PC-3 (cell line): ENCODE measurements at regions not wholly inside any gene's neighbourhood (a gene's known extent, or its start where the extent isn't known, plus 50 kb on each side); places are given as distances from the start of the nearest gene placed in this dataset.

ENCODE experiments used
- ATAC-seq: fragments of 200-7000 bp; cut with Tn5 transposase; 2 replicates; pipeline ENCODE4 v1.9.1; 2020; ENCODE audit warnings: mild to moderate bottlenecking, moderate library complexity
- BruUV-seq: library from RNA; stranded (reverse); fragments of 400-500 nt; replicated peaks from 2 replicates; lab custom pipeline; 2021; lab: Mats Ljungman, UMichigan
- CTCF ChIA-PET: fragments of 300-600 bp; sonication (Branson Sonifier 250); formaldehyde crosslinking; loops from one replicate; lab custom pipeline; 2022; ENCODE audit warnings: antibody characterized with exemption; lab: Charles Lee
- POLR2A ChIA-PET: fragments of 300-600 bp; sonication (Branson Sonifier 250); formaldehyde crosslinking; loops from one replicate; lab custom pipeline; 2022; ENCODE audit warnings: antibody characterized with exemption; ENCODE audit not compliant: unreplicated experiment; lab: Charles Lee
- DNase-seq: peaks from one replicate; pipeline ENCODE4 v3.0.0-alpha.2; 2015
- H2AFZ ChIP-seq: fragments of 300-600 bp; sonication (generic); 2 replicates; pipeline ENCODE4 v1.6.0; 2016; ENCODE audit warnings: antibody characterized with exemption, low read length
- H3F3A ChIP-seq: fragments of 300-600 bp; sonication (generic); one replicate; pipeline ENCODE4 v1.6.0; 2017; ENCODE audit warnings: antibody characterized with exemption, low read length, control low read depth, mild to moderate bottlenecking; ENCODE audit not compliant: unreplicated experiment
- H3K27ac ChIP-seq: fragments of 300-600 bp; sonication (generic); 2 replicates; pipeline ENCODE4 v1.5.1; 2016; ENCODE audit warnings: mild to moderate bottlenecking, low read length
- H3K27me3 ChIP-seq: fragments of 300-600 bp; sonication (generic); 2 replicates; pipeline ENCODE4 v1.6.1; 2016; ENCODE audit warnings: low read length, mixed read lengths
- H3K36me3 ChIP-seq: fragments of 300-600 bp; sonication (generic); 2 replicates; pipeline ENCODE4 v1.6.1; 2016; ENCODE audit warnings: low read depth, mixed run types, low read length, mixed read lengths
- H3K4me1 ChIP-seq: fragments of 300-600 bp; sonication (generic); 2 replicates; pipeline ENCODE4 v1.5.1; 2016; ENCODE audit warnings: low read length; ENCODE audit not compliant: insufficient read depth
- H3K4me2 ChIP-seq: fragments of 300-600 bp; sonication (generic); 2 replicates; pipeline ENCODE4 v1.6.0; 2016; ENCODE audit warnings: low read length
- H3K4me3 ChIP-seq: fragments of 300-600 bp; sonication (generic); 2 replicates; pipeline ENCODE4 v1.5.1; 2016; ENCODE audit warnings: mild to moderate bottlenecking, low read length, mixed read lengths
- H3K79me2 ChIP-seq: fragments of 300-600 bp; sonication (generic); 2 replicates; pipeline ENCODE4 v1.6.1; 2017; ENCODE audit warnings: low read length, mixed read lengths
- H3K9ac ChIP-seq: fragments of 300-600 bp; sonication (generic); 2 replicates; pipeline ENCODE4 v1.6.0; 2016; ENCODE audit warnings: mild to moderate bottlenecking, low read length
- H3K9me2 ChIP-seq: fragments of 300-600 bp; sonication (generic); replicated peaks from 2 replicates; pipeline ENCODE4 v1.6.1; 2016; ENCODE audit warnings: mixed run types, low read length, mixed read lengths
- H3K9me3 ChIP-seq: fragments of 300-600 bp; sonication (generic); 2 replicates; pipeline ENCODE4 v1.6.1; 2016; ENCODE audit warnings: low read length, mixed read lengths
- H4K20me1 ChIP-seq: fragments of 300-600 bp; sonication (generic); 2 replicates; pipeline ENCODE4 v1.6.1; 2016; ENCODE audit warnings: low read length, mixed read lengths
- CTCF ChIP-seq: fragments of 300-600 bp; sonication (generic); conservative IDR thresholded peaks from 2 replicates; pipeline ENCODE4 v1.5.1; 2017; ENCODE audit warnings: antibody characterized with exemption, low read depth, mild to moderate bottlenecking, low read length
- EZH2 ChIP-seq: fragments of 300-600 bp; sonication (generic); IDR thresholded peaks from one replicate; pipeline ENCODE4 v1.6.1; 2017; ENCODE audit warnings: antibody characterized with exemption, mild to moderate bottlenecking, low read length; ENCODE audit not compliant: unreplicated experiment
- EZH2phosphoT487 ChIP-seq: fragments of 300-600 bp; sonication (generic); IDR thresholded peaks from 2 replicates; pipeline ENCODE4 v1.6.1; 2018; ENCODE audit warnings: mild to moderate bottlenecking, antibody characterized with exemption, low read length, borderline replicate concordance
- intact Hi-C: fragments of 100-400 bp; cut with micrococcal nuclease; formaldehyde crosslinking; loops from 2 replicates; pipeline ENCODE4 v1.9.0; 2023

GRCh38 chr14:73784181-73784987, 67.2 kb upstream of the PTGR2 start:
- no peaks in the 10 kb centered on the region; the same call in 1 of the 2 replicates for H4K20me1 ChIP-seq
- DNase-seq: peak; percentile 48
- no TSS peak for BruUV-seq
- ChIA-PET CTCF (interaction anchor here (1.5 kb wide), 1 partner anchor 56 kb away, joined by 6 read pairs; no protein-coding TSS in a partner anchor), POLR2A (no interaction called here)
- peak overlapping the region; percentile 97 for H3K27ac ChIP-seq
- no peaks in the 10 kb centered on the region for H3K9me2 ChIP-seq
- H3K36me3 ChIP-seq: no peaks in the 10 kb centered on the region
- TF ChIP-seq CTCF (no peak), EZH2phosphoT487 (no peak), EZH2 (no peak)
- H3K9ac ChIP-seq: peak overlapping the region; percentile 89
- H3K4me1 ChIP-seq: peaks cover 43% of the 10 kb centered on the region
- no peaks in the 10 kb centered on the region for H3K27me3 ChIP-seq
- intact Hi-C loops: loop anchor here (2.0 kb wide), 1 partner anchor 24 kb away; a partner anchor contains a TSS
- H3K79me2 ChIP-seq: peaks cover 81% of the 10 kb centered on the region
- no peaks in the 10 kb centered on the region for H3K9me3 ChIP-seq
- ATAC-seq: peak; percentile 3
- H3K4me3 ChIP-seq: peak overlapping the region; percentile 73
- peaks cover 3% of the 10 kb centered on the region for H3F3A ChIP-seq
- H2AFZ ChIP-seq: no peak overlapping the region
- H3K4me2 ChIP-seq: peak overlapping the region; percentile 98

DNA sequence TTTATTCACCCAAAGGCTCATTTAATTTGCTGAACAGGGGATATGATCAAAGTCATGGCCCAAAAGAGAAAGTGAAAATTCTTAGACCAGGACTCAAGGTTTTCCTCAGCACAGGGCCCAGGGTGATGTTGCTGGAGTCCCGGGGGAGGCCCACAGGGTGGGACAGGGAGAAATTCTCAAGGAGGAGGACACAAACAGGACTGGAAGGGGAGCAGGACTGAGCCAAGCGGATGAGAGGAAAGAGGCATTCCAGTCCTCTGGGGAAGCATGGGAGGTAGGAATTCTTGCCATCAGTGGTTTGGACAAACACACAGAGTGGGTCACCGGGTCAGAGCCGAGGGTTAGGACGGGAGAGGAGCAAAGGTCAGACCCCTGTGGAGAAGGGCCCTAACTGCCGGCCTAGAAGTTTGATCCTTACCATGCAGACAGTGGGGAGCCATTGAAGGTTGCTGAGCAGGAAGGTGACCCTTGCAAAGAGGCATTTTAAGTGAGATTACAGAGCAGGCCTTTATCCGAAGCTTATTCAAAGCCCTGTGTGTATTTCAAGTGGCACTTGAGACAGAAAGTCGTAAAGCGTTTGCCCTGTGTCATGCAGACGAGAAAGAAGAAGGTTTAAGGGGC, 68.4 kb upstream of the PTGR2 start:
- Histone ChIP-seq H3K36me3 (no peaks in the 10 kb centered on the region), H3K9me3 (no peaks in the 10 kb centered on the region), H2AFZ (no peak overlapping the region), H4K20me1 (no peaks in the 10 kb centered on the region; the same call in 1 of the 2 replicates), H3K4me2 (no peak overlapping the region), H3K9ac (no peak overlapping the region), H3K4me3 (no peak overlapping the region), H3K27me3 (no peaks in the 10 kb centered on the region), H3K79me2 (peaks cover 85% of the 10 kb centered on the region), H3K27ac (no peak overlapping the region), H3K9me2 (no peaks in the 10 kb centered on the region), H3K4me1 (peaks cover 32% of the 10 kb centered on the region), H3F3A (peaks cover 3% of the 10 kb centered on the region)
- BruUV-seq: no TSS peak
- no peak for DNase-seq
- ATAC-seq: no peak
- CTCF ChIA-PET: no interaction called here
- intact Hi-C loops: no loop called here
- no peak for TF ChIP-seq EZH2
- TF ChIP-seq CTCF: no peak
- POLR2A ChIA-PET: no interaction called here

DNA sequence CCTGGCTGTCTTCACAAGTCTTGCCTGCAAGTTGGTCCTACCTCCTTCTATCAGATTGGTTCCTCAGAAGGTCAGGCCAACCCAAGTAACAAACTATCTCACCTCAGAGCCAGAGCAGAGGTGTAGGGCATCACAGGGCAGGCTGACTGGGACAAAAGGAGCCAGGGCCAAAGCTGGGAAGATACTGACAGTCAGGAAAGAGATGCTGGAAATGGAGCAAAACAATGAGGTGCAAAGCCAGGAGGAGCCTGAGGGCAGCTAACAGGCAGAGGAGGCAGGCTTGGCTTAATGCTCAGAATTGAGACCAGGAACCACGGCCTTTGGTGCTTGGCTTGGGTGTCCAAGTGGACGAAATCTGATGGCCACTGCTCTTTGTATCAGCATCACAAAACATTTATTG, 68.4 kb upstream of the PNMA1 start:
- intact Hi-C loops: no loop called here
- no TSS peak for BruUV-seq
- Histone ChIP-seq H2AFZ (no peak overlapping the region), H3K4me3 (no peak overlapping the region), H3K9ac (no peak overlapping the region), H3K27me3 (no peaks in the 10 kb centered on the region), H3K36me3 (no peaks in the 10 kb centered on the region), H3K27ac (no peak overlapping the region), H3K9me3 (no peaks in the 10 kb centered on the region), H3F3A (peaks cover 3% of the 10 kb centered on the region), H4K20me1 (no peaks in the 10 kb centered on the region; the same call in 1 of the 2 replicates), H3K9me2 (no peaks in the 10 kb centered on the region), H3K4me2 (no peak overlapping the region), H3K4me1 (peaks cover 26% of the 10 kb centered on the region), H3K79me2 (peaks cover 79% of the 10 kb centered on the region)
- ChIA-PET CTCF (no interaction called here), POLR2A (no interaction called here)
- TF ChIP-seq EZH2 (no peak), CTCF (no peak), EZH2phosphoT487 (no peak)
- ATAC-seq (no peak), DNase-seq (no peak)
